ENCODE measurements at regions not wholly inside any gene's neighbourhood (a gene's known extent, or its start where the extent isn't known, plus 50 kb on each side); places are given as distances from the start of the nearest gene placed in this dataset.
"Not testable (repeated sequence)": the region's sequence is repeated elsewhere in the genome, so short reads cannot be mapped to it uniquely, and the experiment has no call there.

GRCh38 chr2:215791481-215791937, 221.8 kb downstream of the MREG start:
- peak overlapping the region; percentile 45 for H3K27ac Mint-ChIP-seq
- peaks cover 54% of the 10 kb centered on the region for H3K4me1 Mint-ChIP-seq (ENCODE audit: low read depth)
- H3K36me3 Mint-ChIP-seq (ENCODE audit: low read depth), result no peaks in the 10 kb centered on the region
- no peaks in the 10 kb centered on the region for H3K9me3 Mint-ChIP-seq
- intact Hi-C loops (cut with micrococcal nuclease), result loop anchor here (5.0 kb wide), 1 partner anchor 44 kb away; no protein-coding TSS in a partner anchor
- H3K27me3 Mint-ChIP-seq, result peaks cover 10% of the 10 kb centered on the region
- no peak overlapping the region for H3K4me3 Mint-ChIP-seq

DNA sequence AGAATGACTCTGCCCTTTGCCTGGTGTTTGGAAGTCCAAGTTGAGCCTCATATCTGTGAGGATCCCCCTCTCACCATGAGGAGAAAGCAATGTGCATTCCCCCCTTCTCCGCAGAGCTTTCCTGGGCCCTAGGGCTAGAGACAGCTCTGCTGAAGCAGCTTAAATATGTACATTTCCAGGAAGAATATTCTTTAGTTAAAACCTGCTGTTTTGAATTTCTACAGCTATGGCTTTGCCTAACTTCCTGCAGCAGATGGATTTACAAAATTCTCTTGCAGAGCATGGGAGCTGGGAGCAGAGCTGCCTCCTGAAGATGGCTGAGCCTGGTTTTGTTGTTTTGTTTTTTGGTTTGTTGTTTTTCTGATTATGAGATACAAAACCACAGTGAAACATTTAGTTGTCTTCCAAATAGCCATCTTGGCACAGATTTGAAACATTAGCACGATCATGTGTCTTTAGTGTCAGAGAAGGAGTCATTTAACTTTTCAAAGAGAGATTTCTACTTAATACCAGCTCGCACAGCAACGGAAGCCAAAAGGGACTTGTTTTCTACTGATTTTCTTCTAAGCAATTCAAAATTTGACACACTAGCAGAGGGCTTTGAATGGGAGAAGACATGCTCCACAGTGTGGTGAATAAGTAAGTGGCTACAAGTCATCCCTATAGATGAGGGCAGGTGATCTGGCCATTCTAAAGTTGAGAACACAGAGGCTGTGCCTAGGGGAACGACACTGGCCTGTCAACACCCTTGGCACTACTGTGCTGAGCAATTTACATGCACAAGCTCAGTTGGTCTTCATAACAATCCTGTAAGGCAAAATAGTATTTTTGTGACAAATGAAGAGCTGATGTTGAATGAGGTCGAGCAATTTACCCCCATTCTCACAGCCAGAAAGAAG, 222.6 kb downstream of the MREG start:
- intact Hi-C loops (cut with micrococcal nuclease), result loop anchor here (5.0 kb wide), 1 partner anchor 43 kb away; no protein-coding TSS in a partner anchor
- H3K9me3 Mint-ChIP-seq, result no peaks in the 10 kb centered on the region
- H3K36me3 Mint-ChIP-seq (ENCODE audit: low read depth), result no peaks in the 10 kb centered on the region
- peak overlapping the region; percentile 23 for H3K27ac Mint-ChIP-seq
- H3K4me3 Mint-ChIP-seq, result no peak overlapping the region
- peaks cover 9% of the 10 kb centered on the region for H3K27me3 Mint-ChIP-seq
- H3K4me1 Mint-ChIP-seq (ENCODE audit: low read depth), result peaks cover 51% of the 10 kb centered on the region

- intact Hi-C loops (cut with micrococcal nuclease), result no loop called here
- no peaks in the 10 kb centered on the region for H3K9me3 Mint-ChIP-seq
- H3K4me1 Mint-ChIP-seq (ENCODE audit: low read depth), result peaks cover 26% of the 10 kb centered on the region
- no peak overlapping the region for H3K4me3 Mint-ChIP-seq
- H3K27ac Mint-ChIP-seq, result no peak overlapping the region
- no peaks in the 10 kb centered on the region for H3K36me3 Mint-ChIP-seq (ENCODE audit: low read depth)
- H3K27me3 Mint-ChIP-seq, result peaks cover 29% of the 10 kb centered on the region
These were observed 225.7 kb downstream of the MREG start for GRCh38 chr2:215787565-215788178.

- peaks cover 26% of the 10 kb centered on the region for H3K4me1 Mint-ChIP-seq (ENCODE audit: low read depth)
- intact Hi-C loops (cut with micrococcal nuclease), result no loop called here
- peaks cover 31% of the 10 kb centered on the region for H3K27me3 Mint-ChIP-seq
- no peak overlapping the region for H3K4me3 Mint-ChIP-seq
- no peaks in the 10 kb centered on the region for H3K9me3 Mint-ChIP-seq
- no peaks in the 10 kb centered on the region for H3K36me3 Mint-ChIP-seq (ENCODE audit: low read depth)
- no peak overlapping the region for H3K27ac Mint-ChIP-seq
These were observed 226.3 kb downstream of the MREG start for GRCh38 chr2:215787025-215787424.

GRCh38 chr2:215784371-215784783, 229.0 kb downstream of the MREG start:
- intact Hi-C loops (cut with micrococcal nuclease), result no loop called here

DNA sequence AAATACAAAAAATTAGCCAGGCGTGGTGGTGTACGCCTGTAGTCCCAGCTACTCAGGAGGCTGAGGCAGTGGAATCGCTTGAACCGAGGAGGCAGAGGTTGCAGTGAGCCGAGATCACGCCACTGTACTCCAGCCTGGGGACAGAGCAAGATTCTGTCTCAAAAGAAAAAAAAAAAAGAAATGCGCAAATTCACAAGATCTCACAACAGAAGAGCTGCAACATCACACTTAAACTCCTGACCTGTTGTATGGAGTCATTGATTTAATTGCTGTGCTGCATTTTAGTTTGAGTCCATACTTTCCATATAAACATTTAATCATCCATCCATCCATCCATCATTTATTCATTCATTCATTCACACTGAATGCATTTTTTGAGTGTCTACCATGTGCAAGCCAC, 229.7 kb downstream of the MREG start:
- Mint-ChIP-seq H3K27me3 (peaks cover 40% of the 10 kb centered on the region), H3K4me1 (ENCODE audit: low read depth) (peaks cover 16% of the 10 kb centered on the region)
- H3K27ac Mint-ChIP-seq; intact Hi-C loops (cut with micrococcal nuclease); H3K36me3 Mint-ChIP-seq (ENCODE audit: low read depth); H3K9me3 Mint-ChIP-seq; H3K4me3 Mint-ChIP-seq: not testable (repeated sequence)

More at GRCh38 chr2:215784371-215784783, 229.0 kb downstream of the MREG start:
- Mint-ChIP-seq H3K36me3 (ENCODE audit: low read depth) (no peaks in the 10 kb centered on the region), H3K27ac (no peak overlapping the region), H3K4me1 (ENCODE audit: low read depth) (peaks cover 16% of the 10 kb centered on the region), H3K4me3 (no peak overlapping the region), H3K27me3 (peaks cover 37% of the 10 kb centered on the region), H3K9me3 (no peaks in the 10 kb centered on the region)

DNA sequence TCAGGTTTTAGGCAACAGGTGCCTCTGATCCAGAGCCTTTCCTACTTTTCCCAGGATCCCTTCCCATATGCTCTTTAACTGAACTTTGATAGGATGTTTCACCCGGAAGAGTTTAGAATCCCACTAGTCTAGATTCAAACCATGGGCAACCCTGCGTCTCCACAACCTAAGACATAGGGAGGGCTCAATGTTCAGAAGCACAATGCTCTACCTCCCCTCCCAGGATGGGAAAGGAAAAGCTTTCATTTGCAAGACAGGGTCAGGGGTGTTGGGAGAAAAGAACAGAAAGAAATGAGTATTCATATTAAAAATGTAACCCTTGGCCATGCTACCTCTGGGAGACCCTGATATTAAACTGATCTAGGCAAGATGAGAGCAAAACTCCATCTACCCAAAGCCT, 230.4 kb downstream of the MREG start:
- Mint-ChIP-seq H3K4me3 (no peak overlapping the region), H3K9me3 (no peaks in the 10 kb centered on the region), H3K36me3 (ENCODE audit: low read depth) (no peaks in the 10 kb centered on the region), H3K4me1 (ENCODE audit: low read depth) (peaks cover 16% of the 10 kb centered on the region), H3K27ac (no peak overlapping the region), H3K27me3 (peaks cover 45% of the 10 kb centered on the region)
- intact Hi-C loops (cut with micrococcal nuclease), result no loop called here

- no peaks in the 10 kb centered on the region for H3K9me3 Mint-ChIP-seq
- intact Hi-C loops (cut with micrococcal nuclease), result no loop called here
- H3K27ac Mint-ChIP-seq, result no peak overlapping the region
- peaks cover 52% of the 10 kb centered on the region for H3K27me3 Mint-ChIP-seq
- no peaks in the 10 kb centered on the region for H3K36me3 Mint-ChIP-seq (ENCODE audit: low read depth)
- H3K4me1 Mint-ChIP-seq (ENCODE audit: low read depth), result peaks cover 16% of the 10 kb centered on the region
- H3K4me3 Mint-ChIP-seq, result no peak overlapping the region
These were observed 231.1 kb downstream of the MREG start for GRCh38 chr2:215782295-215782694.

DNA sequence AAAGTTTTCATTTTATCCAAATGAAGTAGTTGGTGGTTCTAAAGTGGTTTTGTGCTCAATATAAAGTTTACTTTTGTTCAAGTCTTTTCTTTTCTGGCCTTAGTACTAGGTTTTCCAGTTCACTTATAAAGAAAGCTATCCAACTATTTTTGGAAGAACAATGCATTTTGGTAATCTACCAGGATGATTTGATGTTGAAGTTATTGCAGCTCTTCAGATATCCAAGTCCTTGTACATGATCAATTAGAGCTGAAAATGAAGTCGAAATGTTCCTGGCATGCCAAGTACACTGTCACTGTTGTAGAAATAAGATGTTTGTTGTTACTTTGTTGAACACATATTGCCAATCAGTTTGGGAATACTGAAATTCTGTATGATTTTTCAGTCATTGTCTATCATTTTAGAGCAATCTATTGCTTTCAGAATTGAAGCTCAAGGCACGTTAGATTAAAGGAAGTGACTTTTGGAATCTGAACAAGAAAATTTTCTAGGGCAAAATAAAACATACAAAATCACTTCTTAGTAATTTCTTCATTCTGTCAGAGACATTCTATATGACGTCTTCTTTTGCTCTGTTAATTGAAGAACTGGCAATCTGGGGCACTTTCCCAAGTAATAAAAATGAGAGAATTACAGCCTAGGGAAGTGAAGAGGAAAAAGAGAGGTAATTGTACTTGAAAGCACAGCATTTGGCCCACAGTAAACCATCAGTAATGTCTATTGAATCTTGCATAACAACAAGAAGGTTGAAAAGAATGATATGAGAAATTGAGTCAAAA, 232.3 kb downstream of the MREG start:
- H3K27ac Mint-ChIP-seq, result no peak overlapping the region
- H3K4me3 Mint-ChIP-seq, result no peak overlapping the region
- H3K27me3 Mint-ChIP-seq, result peaks cover 54% of the 10 kb centered on the region
- peaks cover 10% of the 10 kb centered on the region for H3K4me1 Mint-ChIP-seq (ENCODE audit: low read depth)
- H3K36me3 Mint-ChIP-seq (ENCODE audit: low read depth), result no peaks in the 10 kb centered on the region
- no peaks in the 10 kb centered on the region for H3K9me3 Mint-ChIP-seq
- intact Hi-C loops (cut with micrococcal nuclease), result no loop called here

DNA sequence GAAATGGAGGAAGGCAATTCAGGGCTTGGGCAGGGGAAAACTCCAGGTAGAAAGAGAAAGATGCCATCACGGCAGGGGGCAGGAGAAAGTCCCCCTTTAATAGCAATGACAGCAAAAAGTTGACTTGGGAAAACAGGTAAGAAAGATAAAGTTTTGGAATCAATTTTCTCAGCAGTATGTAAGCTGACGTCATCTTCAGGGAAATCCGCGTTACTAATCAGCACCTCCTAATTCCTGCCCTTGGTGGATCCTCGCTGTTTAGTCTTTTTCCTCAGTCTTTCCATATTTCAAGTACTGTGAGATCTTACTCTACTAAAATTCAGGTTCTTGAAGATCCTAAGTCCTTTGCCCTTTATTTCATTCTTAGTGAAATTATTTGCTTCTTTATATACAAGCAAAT, 233.0 kb downstream of the MREG start:
- Mint-ChIP-seq H3K9me3 (no peaks in the 10 kb centered on the region), H3K36me3 (ENCODE audit: low read depth) (no peaks in the 10 kb centered on the region), H3K27ac (no peak overlapping the region), H3K4me3 (no peak overlapping the region), H3K27me3 (peaks cover 58% of the 10 kb centered on the region), H3K4me1 (ENCODE audit: low read depth) (peaks cover 13% of the 10 kb centered on the region)
- intact Hi-C loops (cut with micrococcal nuclease), result no loop called here

DNA sequence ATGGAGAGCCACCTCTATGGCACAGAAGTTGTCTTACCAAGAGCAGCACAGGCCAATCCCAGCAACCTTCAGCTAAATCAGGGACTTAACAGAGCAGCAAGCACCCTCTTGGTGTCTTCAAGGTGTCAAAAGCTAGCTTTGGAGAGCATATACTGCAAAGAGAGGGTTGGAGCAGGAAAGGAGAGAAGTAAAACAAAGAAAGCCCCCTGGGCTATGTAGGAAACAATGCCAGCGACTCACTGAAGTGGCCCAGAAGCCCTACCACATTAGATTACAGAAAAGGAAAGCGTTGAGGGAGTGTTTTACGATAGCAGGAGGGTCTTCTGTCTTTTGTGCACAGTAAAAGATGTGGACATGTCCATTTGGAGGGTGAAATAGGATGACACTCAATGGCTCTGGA, 233.4 kb downstream of the MREG start:
- Mint-ChIP-seq H3K27me3 (peaks cover 60% of the 10 kb centered on the region), H3K9me3 (no peaks in the 10 kb centered on the region), H3K4me1 (ENCODE audit: low read depth) (peaks cover 13% of the 10 kb centered on the region), H3K36me3 (ENCODE audit: low read depth) (no peaks in the 10 kb centered on the region), H3K4me3 (no peak overlapping the region), H3K27ac (no peak overlapping the region)
- intact Hi-C loops (cut with micrococcal nuclease), result no loop called here

GRCh38 chr2:215777465-215778044, 235.8 kb downstream of the MREG start:
- H3K27ac Mint-ChIP-seq, result no peak overlapping the region
- no peaks in the 10 kb centered on the region for H3K36me3 Mint-ChIP-seq (ENCODE audit: low read depth)
- intact Hi-C loops (cut with micrococcal nuclease), result no loop called here
- H3K9me3 Mint-ChIP-seq, result no peaks in the 10 kb centered on the region
- H3K4me1 Mint-ChIP-seq (ENCODE audit: low read depth), result peaks cover 29% of the 10 kb centered on the region
- H3K4me3 Mint-ChIP-seq, result no peak overlapping the region
- peaks cover 40% of the 10 kb centered on the region for H3K27me3 Mint-ChIP-seq

DNA sequence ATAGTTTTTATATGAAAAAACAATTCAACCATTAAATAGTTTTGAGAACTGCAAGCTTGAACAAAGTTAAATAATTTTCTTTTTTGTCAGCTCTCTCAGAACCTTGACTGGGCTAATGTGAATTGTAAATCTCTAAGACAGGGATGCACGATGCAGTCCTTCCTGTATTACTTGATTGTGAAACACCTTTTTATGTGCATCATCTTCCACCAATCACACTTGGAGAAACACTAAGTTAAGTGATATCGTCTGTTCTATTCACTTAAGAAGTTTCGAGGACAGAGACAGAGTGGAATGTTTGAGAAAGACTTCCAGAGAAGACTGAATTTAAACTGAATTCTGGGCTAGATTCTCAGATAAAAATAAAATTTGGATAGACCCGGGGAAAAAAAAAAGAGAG, 238.2 kb downstream of the MREG start:
- no peak overlapping the region for H3K4me3 Mint-ChIP-seq
- peaks cover 31% of the 10 kb centered on the region for H3K4me1 Mint-ChIP-seq (ENCODE audit: low read depth)
- H3K27ac Mint-ChIP-seq, result no peak overlapping the region
- peaks cover 35% of the 10 kb centered on the region for H3K27me3 Mint-ChIP-seq
- H3K9me3 Mint-ChIP-seq, result no peaks in the 10 kb centered on the region
- no peaks in the 10 kb centered on the region for H3K36me3 Mint-ChIP-seq (ENCODE audit: low read depth)
- intact Hi-C loops (cut with micrococcal nuclease), result no loop called here
